ENCODE measurements at regions not wholly inside any gene's neighbourhood (a gene's known extent, or its start where the extent isn't known, plus 50 kb on each side); places are given as distances from the start of the nearest gene placed in this dataset.

- H3K4me1 ChIP-seq, result no peaks in the 10 kb centered on the region
- DNase-seq (ENCODE audit: low read depth in 1 of 2, low spot score in 1 of 2) (no peak), ATAC-seq (no peak), FAIRE-seq (no peak)
- no peak overlapping the region for H3K27ac ChIP-seq
- TF ChIP-seq RNF2 (IDR thresholded peaks at IDR 0.05; ENCODE audit: borderline replicate concordance, low read depth), result no peak
- no peak for TF ChIP-seq CEBPB (IDR thresholded peaks at IDR 0.05)
- TF ChIP-seq EP300 (IDR thresholded peaks at IDR 0.05), result no peak
- TF ChIP-seq RARB (CRISPR knock-in tag; IDR thresholded peaks at IDR 0.05), result no peak
- no peak for TF ChIP-seq E2F6 (IDR thresholded peaks at IDR 0.05; ENCODE audit: borderline replicate concordance, low read depth)
- TF ChIP-seq HOXB13 (CRISPR knock-in tag; IDR thresholded peaks at IDR 0.05; ENCODE audit: low read depth), result no peak
- no peak for TF ChIP-seq NR3C1 (IDR thresholded peaks at IDR 0.05)
- no peak for TF ChIP-seq HDAC2 (IDR thresholded peaks at IDR 0.05)
- TF ChIP-seq TFCP2L1 (CRISPR knock-in tag; IDR thresholded peaks at IDR 0.05), result no peak
- TF ChIP-seq, protein P1, sequence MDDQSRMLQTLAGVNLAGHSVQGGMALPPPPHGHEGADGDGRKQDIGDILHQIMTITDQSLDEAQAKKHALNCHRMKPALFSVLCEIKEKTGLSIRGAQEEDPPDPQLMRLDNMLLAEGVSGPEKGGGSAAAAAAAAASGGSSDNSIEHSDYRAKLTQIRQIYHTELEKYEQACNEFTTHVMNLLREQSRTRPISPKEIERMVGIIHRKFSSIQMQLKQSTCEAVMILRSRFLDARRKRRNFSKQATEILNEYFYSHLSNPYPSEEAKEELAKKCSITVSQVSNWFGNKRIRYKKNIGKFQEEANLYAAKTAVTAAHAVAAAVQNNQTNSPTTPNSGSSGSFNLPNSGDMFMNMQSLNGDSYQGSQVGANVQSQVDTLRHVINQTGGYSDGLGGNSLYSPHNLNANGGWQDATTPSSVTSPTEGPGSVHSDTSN (IDR thresholded peaks at IDR 0.05), result no peak
- TF ChIP-seq SMC3 (IDR thresholded peaks at IDR 0.05), result no peak
- no peak for TF ChIP-seq FOSB (CRISPR knock-in tag; IDR thresholded peaks at IDR 0.05)
- no peak for TF ChIP-seq ZC3H11A (IDR thresholded peaks at IDR 0.05)
- TF ChIP-seq EHF (CRISPR knock-in tag; IDR thresholded peaks at IDR 0.05), result no peak
- no peak for TF ChIP-seq CBX8 (IDR thresholded peaks at IDR 0.05)
- TF ChIP-seq, protein P2, sequence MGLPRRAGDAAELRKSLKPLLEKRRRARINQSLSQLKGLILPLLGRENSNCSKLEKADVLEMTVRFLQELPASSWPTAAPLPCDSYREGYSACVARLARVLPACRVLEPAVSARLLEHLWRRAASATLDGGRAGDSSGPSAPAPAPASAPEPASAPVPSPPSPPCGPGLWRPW (IDR thresholded peaks at IDR 0.05), result no peak
- TF ChIP-seq RFX5 (IDR thresholded peaks at IDR 0.05), result no peak
- TF ChIP-seq TP53 (CRISPR knock-in tag; IDR thresholded peaks at IDR 0.05), result no peak
- no peak for TF ChIP-seq CTCF (IDR thresholded peaks at IDR 0.05)
- ChIA-PET POLR2A (no interaction called here), CTCF (no interaction called here)
- 6% methylated on average over 7 of the region's 7 CpGs for WGBS (ENCODE audit: missing lambda C conversion rate)
- no peak overlapping the region for H3K4me2 ChIP-seq
- H3K4me3 ChIP-seq, result no peak overlapping the region
- no peaks in the 10 kb centered on the region for H3K9me3 ChIP-seq
Observed at GRCh38 chr6:23533944-23534343, 592.1 kb upstream of the NRSN1 start.

- H3K9me3 ChIP-seq, result no peaks in the 10 kb centered on the region
- no peak for DNase-seq (ENCODE audit: low read depth in 1 of 2, low spot score in 1 of 2)
- FAIRE-seq, result no peak
- no peaks in the 10 kb centered on the region for H3K4me1 ChIP-seq
- no peak overlapping the region for H3K4me3 ChIP-seq
- ATAC-seq, result no peak
- TF ChIP-seq, protein P1 (IDR thresholded peaks at IDR 0.05), result no peak
- TF ChIP-seq EHMT2 (IDR thresholded peaks at IDR 0.05; ENCODE audit: low read depth) (no peak), CEBPB (IDR thresholded peaks at IDR 0.05) (no peak), HMGXB4 (CRISPR knock-in tag; IDR thresholded peaks at IDR 0.05; ENCODE audit: borderline replicate concordance) (no peak), REST (IDR thresholded peaks at IDR 0.05) (no peak), HEYL (CRISPR knock-in tag; IDR thresholded peaks at IDR 0.05) (no peak), FOSL2 (IDR thresholded peaks at IDR 0.05) (no peak), FOSL2 (CRISPR knock-in tag; IDR thresholded peaks at IDR 0.05) (no peak), FOXS1 (CRISPR knock-in tag; IDR thresholded peaks at IDR 0.05) (no peak), CBX8 (IDR thresholded peaks at IDR 0.05) (no peak), JUN (IDR thresholded peaks at IDR 0.05) (no peak)
- H3K27ac ChIP-seq, result no peak overlapping the region
- CTCF ChIA-PET, result no interaction called here
- WGBS (ENCODE audit: missing lambda C conversion rate), result 11% methylated on average over 2 of the region's 2 CpGs
- no peak overlapping the region for H3K4me2 ChIP-seq
- POLR2A ChIA-PET, result no interaction called here
Observed at GRCh38 chr6:23534351-23534750, 591.7 kb upstream of the NRSN1 start.

All from A549 (cell line).